GM19468 (cell line): ENCODE measurements at regions not wholly inside any gene's neighbourhood (a gene's known extent, or its start where the extent isn't known, plus 50 kb on each side); places are given as distances from the start of the nearest gene placed in this dataset.
"Not testable (repeated sequence)": the region's sequence is repeated elsewhere in the genome, so short reads cannot be mapped to it uniquely, and the experiment has no call there.

Experiments used
- ATAC-seq: cut with Tn5 transposase; IDR thresholded peaks from one replicate; pipeline ENCODE4 v1.9.1; 2021; ENCODE audit warnings: mild to moderate bottlenecking, moderate library complexity, moderate number of reproducible peaks; ENCODE audit not compliant: unreplicated experiment; ENCODE audit errors: extremely low read depth

DNA sequence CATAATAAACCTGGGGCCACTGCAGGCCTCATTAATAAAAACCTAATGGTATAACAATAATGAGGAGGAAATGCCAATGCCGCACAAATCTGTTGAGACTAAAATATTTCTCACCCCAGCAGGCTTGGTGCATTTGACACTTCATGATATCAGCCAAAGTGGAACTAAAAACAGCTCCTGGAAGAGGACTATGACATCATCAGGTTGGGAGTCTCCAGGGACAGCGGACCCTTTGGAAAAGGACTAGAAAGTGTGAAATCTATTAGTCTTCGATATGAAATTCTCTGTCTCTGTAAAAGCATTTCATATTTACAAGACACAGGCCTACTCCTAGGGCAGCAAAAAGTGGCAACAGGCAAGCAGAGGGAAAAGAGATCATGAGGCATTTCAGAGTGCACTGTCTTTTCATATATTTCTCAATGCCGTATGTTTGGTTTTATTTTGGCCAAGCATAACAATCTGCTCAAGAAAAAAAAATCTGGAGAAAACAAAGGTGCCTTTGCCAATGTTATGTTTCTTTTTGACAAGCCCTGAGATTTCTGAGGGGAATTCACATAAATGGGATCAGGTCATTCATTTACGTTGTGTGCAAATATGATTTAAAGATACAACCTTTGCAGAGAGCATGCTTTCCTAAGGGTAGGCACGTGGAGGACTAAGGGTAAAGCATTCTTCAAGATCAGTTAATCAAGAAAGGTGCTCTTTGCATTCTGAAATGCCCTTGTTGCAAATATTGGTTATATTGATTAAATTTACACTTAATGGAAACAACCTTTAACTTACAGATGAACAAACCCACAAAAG, 580.9 kb upstream of the TMEFF2 start:
- ATAC-seq: no peak

DNA sequence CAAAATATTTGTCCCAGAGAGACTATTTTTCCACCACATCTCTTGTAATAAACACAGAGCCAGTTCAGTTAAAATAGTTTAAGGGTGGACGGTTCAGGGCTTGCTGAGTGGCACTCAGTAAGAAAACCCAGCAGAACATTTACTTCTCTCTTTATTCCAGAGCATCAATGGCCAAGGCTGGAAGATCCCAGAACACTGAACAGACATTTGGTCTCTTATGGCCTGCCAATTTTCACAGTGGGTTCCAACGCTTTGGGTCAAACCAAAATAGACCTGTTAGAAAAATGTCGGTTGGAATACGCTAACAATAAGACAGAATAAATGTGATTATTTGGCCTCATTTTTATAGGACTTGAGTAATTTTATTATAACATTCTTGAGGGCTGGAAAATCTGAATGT, 580.3 kb upstream of the TMEFF2 start:
- no peak for ATAC-seq

DNA sequence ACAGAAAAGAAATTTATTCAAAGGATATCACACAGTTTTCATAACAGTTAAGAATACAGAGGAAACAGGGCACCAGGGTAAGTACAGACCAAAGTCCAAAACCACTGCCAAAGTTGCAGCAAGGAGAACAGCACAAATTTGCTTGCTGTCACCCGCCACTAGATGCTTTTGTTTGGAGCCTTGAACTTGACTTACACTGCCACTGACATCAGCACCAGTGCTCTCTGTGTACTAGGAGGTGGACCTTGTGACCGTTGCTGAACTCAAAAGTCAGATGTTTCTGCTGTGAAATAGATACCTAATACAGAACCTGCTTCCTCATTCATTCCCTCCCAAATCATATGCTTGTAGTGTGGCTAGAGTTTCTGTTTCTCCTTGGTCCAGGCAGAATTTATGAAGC, 578.3 kb upstream of the TMEFF2 start:
- ATAC-seq: no peak

DNA sequence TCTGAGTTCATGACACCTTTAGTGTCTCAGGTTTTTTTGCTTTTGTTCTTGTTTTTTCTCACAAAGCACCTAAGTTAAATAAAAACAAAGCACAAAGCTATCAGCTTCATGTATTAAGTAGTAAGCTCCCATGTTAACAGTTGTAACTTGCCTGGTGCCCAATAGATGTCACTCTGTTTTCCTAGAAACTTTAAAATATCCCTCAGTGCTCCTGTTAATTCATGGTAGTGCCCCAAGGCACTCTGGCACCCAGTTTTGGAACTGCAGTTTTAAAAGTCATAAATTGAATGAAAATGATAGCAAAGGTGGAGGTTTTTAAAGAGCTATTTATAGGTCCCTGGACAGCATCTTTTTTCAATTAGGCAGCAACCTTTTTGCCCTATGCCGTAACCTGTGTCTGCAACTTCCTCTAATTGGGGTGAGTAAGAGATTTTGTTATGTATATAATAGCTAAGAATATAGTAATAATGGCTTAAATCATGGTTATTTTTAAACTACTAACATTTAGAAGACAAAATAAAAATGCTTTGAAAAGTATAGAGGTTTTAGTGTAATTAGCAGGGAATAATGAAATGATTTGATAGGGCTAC, 555.0 kb upstream of the TMEFF2 start:
- peak; percentile 29 for ATAC-seq

DNA sequence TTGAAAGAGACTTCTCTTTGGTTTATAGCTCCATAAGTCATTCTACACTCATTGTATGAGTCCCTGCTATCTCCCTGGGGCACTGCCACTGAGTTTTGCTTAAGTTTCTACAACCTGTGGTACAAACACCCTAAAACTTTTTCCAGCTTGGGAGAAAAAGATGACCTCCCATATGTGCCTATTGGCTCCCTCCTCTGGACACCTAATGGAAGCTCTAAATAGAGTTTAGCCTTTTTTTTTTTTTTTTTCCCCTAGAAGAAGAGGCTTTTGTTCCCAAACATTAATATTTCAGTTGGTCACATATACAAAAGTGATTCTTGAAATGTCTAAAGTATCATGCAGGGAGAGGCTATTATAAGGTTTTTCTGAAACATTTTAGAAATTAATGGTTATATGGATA, 547.2 kb upstream of the TMEFF2 start:
- ATAC-seq: no peak

DNA sequence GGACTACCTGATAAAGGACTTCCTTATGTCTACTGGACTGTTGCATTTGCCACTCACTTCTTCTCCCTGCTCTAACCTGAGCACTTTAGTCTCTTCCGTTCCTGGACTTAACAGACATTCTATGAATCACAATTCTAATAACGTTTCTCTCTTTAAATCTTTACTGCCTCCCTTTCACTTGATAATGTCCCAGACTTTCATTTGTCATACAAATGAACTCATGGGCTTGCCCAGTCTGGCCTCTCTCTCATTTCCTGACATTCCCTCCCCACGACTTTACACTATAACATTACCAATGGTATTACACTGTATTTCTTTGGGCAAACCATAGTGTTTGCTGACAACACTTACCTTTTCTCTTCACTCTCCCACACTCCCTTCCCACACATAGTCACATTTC, 540.7 kb upstream of the TMEFF2 start:
- ATAC-seq: no peak

DNA sequence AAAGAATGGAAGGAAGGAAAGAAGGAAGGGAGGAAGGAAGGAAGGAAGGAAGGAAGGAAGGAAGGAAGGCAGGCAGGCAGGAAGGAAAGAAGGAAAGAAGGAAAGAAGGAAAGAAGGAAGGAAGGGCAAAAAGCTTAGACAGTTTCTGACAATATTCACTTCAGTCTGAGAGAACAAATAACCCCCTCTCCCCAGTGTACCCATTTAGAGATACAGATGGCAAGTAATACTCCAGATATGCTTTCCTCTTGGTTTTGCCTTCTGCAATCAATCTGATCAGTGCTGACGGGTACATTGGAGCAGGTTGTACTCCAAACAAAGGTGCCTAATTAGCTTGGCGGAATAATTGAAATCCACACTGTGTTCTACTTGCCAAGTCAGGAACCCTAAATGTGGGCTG, 534.6 kb upstream of the TMEFF2 start:
- ATAC-seq: no peak

DNA sequence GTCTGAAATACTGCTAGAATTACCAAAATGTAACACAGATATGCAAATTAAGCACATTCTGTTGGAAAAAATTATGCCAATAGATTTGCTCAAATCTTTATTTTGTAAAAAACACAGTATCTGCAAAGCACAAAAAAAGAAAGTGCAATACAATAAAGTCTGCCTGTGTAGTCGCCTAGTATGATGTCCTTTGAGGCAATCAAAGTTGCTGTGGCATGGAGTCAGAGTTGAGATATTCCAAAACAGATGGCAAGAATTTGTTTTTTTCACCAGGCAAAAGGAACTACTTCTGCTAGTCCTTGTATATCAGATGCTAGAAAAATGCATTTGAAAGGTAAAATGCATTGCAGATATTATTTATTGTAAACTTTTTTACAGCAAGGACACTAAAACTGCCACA, 531.3 kb upstream of the TMEFF2 start:
- no peak for ATAC-seq

DNA sequence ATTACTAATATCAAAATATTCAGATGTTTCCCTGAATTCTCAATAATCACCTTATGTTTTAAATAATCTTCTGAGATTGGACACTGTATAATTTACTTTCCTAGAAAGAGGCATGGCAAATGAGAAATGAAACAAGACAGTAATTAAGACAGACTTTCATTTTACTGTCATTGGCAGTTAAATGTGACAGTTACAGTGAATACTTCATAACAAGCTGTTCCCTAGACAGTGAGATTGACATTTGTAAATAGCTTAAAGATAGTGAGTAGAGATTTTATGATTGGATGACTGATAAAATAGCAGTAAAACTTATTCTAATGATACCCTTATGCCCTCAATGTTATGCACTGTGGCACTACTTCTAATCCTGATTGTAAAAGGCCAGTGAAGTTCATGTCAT, 524.9 kb upstream of the TMEFF2 start:
- no peak for ATAC-seq

DNA sequence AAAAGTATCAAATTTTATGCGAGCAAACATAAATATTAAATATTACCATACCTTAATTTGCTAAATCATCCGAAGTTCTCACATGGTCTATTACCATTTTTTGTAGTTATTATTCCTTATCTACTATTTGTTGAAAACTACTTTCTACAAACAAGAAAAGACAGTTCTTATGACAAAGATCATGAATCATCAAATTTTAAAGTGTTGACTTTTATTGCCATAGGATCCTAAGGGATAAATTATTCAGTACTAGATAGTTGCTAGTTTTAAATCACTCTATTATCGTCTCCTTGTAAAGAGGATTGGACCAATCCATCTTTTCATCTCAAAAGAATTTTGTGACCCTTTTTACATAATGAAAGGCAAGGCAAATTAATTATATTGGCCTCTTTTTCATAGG, 523.6 kb upstream of the TMEFF2 start:
- ATAC-seq: no peak

DNA sequence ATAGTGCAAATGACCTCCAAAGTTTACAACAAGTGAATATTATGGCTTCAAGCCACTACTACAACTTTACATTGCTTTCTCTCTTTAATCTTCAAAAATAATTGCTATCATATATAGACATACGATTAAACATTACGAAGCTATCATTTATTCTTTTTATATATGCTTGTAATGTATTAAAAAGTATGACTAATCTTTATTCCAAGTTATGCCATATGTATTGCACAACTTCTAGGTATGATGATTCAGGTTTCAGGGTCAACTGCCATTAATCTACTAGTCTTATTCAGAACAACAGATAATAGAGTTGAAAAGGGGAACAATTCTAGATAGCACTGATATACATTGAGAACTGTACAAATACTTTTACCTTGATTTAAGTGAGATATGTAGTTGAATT, 506.2 kb upstream of the TMEFF2 start:
- no peak for ATAC-seq

DNA sequence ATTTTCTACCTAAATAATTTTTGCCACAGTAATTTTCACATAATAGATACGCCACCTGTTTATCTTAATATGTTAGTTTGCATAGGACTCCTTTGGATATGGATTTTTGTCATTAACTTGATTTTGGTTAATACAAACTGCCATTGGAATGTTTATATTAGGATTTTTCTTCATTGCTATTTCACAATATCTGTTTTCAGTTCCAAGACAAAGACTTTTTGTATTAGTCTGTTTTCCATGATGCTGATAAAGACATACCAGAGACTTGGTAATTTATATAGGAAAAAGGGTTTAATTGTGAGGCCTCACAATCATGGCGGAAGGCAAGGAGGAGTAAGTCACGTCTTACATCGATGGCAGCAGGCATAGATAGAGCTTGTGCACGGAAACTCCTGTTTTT, 503.1 kb upstream of the TMEFF2 start:
- ATAC-seq: no peak

DNA sequence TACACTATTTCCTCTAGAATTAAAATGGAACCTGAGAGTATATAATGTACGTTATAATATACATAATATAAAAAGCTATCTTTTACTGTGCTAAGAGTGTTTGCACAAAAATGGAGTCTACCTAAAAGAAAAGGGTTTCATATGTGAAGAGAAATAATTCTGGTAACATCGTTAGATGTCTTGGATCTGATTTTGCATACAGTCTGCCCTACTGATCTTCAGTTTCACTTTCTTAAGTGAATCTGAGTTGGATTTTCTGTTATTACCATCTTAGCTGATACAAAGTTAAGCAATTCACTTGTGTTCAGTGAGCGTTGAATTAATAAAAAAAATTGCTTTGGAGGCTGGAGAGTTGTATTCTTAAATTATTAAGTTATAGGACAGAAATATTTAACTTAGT, 502.1 kb upstream of the TMEFF2 start:
- peak; percentile 42 for ATAC-seq

DNA sequence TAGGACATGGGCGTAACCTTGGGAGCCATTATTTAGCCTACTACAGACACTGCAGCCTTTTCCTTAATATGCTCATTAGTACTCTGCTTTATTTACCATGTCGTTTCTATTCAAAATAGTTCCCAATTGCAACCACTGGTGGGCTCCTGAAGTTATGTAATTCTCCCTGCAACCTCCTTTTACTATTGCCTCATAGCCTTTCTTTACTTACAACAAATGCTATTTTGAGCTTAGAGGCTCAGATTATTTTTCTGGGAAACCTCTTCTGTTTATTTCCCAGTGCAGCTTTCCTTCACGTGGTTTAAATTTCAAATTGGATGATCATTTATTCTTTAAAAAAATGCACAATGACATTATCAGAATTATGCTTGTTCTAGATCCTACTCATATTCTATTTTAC, 492.3 kb upstream of the TMEFF2 start:
- no peak for ATAC-seq

DNA sequence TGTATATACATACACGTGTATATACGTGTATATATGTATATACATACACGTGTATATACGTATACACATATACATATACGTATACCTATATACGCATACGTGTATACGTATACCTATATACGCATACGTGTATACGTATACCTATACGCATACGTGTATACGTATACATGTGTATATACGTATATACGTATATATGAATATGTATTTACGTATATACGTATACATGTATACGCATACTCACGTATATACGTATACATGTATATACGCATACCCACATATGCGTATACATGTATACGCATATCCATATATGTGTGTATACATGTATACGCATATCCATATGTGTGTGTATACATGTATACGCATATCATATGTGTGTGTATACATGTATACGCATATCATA, 487.8 kb upstream of the TMEFF2 start:
- not testable (repeated sequence) for ATAC-seq

DNA sequence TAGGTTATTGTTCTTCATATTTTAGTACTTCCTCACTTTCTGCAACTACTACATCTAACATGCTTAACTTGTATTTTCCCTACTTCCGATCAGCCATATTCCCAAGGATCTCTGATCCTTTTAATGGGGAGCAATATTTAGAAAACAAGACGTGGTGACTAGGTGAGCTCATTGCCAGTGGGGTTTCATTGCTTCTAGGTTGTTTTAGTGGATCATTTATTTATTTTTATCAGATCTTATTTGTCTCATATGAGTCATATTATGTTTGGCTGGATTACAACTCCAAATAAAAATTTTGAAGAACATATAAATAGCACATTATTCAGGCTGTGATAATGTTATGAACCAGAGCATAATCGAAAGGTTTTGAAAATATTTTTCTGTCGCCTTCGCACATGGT, 480.9 kb upstream of the TMEFF2 start:
- ATAC-seq: no peak

DNA sequence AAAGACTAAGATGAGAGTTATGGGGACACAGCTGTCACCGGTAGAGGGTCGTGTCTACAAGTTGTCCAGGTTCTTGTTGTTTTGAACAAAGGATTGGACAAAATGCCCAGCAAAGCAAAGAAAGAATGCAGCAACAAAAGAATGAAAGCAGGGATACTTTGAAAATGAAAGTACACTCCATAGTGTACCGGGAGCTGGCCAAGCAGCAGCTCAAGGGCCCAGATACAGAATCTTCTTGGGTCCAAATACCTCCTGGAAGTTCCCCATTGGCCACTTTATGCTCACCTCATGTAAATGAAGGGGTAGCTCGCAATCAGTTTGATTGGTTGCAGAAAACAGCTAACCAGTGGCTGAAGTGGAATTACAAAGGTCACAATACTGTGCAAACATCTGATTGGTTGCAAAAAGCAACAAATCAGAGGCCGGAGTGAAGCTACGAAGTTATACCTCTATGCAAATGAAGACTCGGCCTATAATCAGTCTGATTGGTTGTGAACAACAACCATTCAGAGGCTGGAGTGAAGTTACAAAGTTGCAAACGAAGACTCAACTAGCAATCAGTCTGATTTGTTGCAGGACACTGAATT, 474.9 kb upstream of the TMEFF2 start:
- no peak for ATAC-seq

DNA sequence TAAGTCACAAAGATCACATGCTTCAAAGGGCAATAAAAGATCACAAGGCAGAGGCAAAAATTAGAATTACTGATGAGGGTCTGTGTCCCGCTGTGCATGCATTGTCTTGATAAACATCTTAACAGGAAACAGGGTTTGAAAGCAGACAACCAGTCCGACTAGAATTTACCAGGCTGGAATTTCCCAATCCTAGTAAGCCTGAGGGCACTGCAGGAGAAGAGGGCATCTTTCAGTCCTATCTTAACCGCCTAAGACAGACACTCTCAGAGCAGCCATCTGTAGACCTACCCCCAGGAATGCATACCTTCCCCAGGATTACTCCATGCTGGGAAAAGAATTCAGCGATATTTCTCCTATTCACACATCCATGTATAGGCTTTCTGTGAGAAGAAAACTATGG, 465.8 kb upstream of the TMEFF2 start:
- not testable (repeated sequence) for ATAC-seq

DNA sequence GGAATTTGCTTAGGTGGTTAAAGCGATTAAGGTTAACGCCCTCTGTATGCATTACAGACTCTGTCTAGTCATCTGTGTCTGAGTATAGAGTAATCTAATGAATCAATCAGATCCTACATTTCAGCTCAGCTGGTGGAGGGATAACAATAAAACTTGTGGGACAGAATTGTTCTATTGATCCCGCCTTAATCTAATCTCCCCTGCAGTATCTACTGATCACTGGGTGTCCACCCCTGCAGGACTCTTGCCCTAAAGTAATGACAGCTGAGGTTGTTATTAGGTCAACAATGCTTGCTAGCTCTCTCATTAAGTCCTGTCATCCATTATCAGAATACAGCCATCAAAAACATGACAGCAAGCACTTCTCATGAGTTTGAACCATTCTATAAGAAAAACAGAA, 462.6 kb upstream of the TMEFF2 start:
- ATAC-seq: no peak

DNA sequence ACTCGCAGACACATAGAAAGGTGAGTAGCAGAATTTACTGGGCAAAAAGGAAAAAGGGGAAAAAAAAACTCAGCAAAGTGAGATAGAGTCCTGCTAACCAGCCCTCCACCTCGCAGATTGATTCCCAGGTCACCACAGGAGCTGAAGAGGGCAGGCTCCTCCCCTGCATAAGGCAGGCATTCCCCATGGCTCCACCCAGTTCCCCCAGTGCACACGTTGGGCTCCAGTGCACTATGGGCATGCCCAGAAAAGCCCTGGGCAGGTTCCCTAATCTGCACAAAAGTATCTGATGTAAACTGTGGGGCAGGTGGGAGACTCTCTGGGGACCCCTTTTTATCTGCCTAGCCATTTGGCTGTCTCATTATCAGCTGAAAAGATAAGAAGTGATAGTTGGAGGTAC, 461.2 kb upstream of the TMEFF2 start:
- ATAC-seq: no peak

DNA sequence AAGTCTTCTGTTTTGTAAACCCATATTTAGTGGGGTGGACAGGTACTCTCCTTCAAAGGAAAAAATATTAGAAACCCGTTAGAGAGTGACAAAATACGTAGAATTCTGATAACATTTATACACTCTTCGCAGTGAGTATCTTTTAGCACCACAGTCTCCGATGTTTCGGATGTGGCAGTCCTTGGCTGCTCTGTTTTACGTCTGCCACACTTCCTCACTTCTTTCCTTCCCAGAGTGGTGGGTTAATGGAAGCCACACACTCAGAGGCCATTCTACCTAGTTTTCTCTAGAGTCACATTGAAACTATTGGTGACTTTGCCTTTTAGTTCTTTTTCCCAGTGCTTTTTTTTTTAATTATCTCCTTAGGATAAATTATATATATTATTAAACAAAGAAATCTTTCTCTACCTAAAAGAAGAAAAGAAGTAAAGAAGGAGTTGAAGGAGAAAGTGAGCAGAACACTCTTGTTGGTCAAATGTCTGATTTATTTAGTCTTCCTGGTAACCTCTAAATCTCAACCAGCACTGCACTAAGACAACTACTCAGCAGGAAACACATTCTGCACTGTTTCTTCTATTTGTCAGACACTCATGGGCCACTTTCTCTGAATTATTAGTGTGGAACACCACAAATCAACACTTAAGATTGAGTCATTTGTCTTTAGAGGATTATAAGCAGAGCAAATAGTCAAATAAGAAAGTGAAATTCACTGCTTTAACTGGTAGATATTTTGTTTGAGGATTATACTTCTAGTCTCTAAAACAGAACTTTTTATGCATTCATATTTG, 451.3 kb upstream of the TMEFF2 start:
- ATAC-seq: no peak
